Skeletal muscle satellite cell (primary cell): ENCODE measurements at regions not wholly inside any gene's neighbourhood (a gene's known extent, or its start where the extent isn't known, plus 50 kb on each side); places are given as distances from the start of the nearest gene placed in this dataset.
A peak's percentile ranks its signal among the peaks of the same experiment; 100 is the strongest.

Experiments used
- H3K27me3 ChIP-seq: 2 replicates; pipeline ENCODE4 v1.7.0; 2013; ENCODE audit warnings: low read length; ENCODE audit not compliant: control insufficient read depth, insufficient read depth
- H3K36me3 ChIP-seq: 2 replicates; pipeline ENCODE4 v1.7.0; 2013; ENCODE audit warnings: mild to moderate bottlenecking, control low read depth, low read length; ENCODE audit not compliant: insufficient read depth
- H3K4me1 ChIP-seq: 2 replicates; pipeline ENCODE4 v1.7.0; 2013; ENCODE audit warnings: low read length; ENCODE audit not compliant: control insufficient read depth, insufficient read depth
- H3K4me2 ChIP-seq: 2 replicates; pipeline ENCODE4 v1.7.0; 2013; ENCODE audit warnings: mild to moderate bottlenecking, low read length
- H3K4me3 ChIP-seq: 2 replicates; pipeline ENCODE4 v1.7.0; 2013; ENCODE audit warnings: low read length
- H3K9ac ChIP-seq: 2 replicates; pipeline ENCODE4 v1.7.0; 2013; ENCODE audit warnings: mild to moderate bottlenecking, low read depth, low read length, moderate library complexity
- H3K9me3 ChIP-seq: replicated peaks from 2 replicates; pipeline ENCODE4 v1.7.0; 2013; ENCODE audit warnings: mild to moderate bottlenecking, control low read depth, low read length

DNA sequence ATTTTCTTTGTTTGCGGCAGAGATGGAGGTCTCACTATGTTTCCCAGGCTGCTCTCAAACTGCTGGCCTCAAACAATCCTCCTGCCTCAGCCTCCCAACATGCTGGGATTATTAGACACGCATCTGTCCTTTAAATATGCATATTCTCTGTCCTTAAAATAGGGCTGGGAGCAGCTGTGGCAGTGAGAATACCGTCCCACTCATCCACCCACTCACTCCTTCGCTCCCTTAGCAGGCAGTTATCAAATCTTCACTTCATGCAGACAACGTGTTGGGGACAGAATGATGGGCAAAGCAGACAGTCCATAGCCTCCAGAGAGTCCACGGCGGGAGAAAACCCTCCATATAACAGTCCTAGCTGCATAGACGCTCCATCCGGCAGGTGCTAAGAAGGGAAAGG is 179.4 kb downstream of the ZBTB18 start:
- Histone ChIP-seq H3K4me3 (no peak overlapping the region), H3K9me3 (no peaks in the 10 kb centered on the region), H3K9ac (no peak overlapping the region), H3K36me3 (no peaks in the 10 kb centered on the region), H3K27me3 (peaks cover 14% of the 10 kb centered on the region), H3K4me1 (peaks cover 22% of the 10 kb centered on the region), H3K4me2 (no peak overlapping the region)

- Histone ChIP-seq H3K36me3 (no peaks in the 10 kb centered on the region), H3K4me3 (peak overlapping the region; percentile 65)
These were observed 180.1 kb downstream of the ZBTB18 start for GRCh38 chr1:244231193-244231571.

GRCh38 chr1:244231572-244232315 is 180.7 kb downstream of the ZBTB18 start:
- peak overlapping the region; percentile 65 for H3K4me3 ChIP-seq
- H3K36me3 ChIP-seq, result no peaks in the 10 kb centered on the region
- peaks cover 15% of the 10 kb centered on the region for H3K4me1 ChIP-seq

More at GRCh38 chr1:244231193-244231571, 180.1 kb downstream of the ZBTB18 start:
- H3K4me1 ChIP-seq, result peaks cover 21% of the 10 kb centered on the region
- H3K4me2 ChIP-seq, result peak overlapping the region; percentile 87
- peaks cover 14% of the 10 kb centered on the region for H3K27me3 ChIP-seq
- H3K9ac ChIP-seq, result no peak overlapping the region
- H3K9me3 ChIP-seq, result no peaks in the 10 kb centered on the region

DNA sequence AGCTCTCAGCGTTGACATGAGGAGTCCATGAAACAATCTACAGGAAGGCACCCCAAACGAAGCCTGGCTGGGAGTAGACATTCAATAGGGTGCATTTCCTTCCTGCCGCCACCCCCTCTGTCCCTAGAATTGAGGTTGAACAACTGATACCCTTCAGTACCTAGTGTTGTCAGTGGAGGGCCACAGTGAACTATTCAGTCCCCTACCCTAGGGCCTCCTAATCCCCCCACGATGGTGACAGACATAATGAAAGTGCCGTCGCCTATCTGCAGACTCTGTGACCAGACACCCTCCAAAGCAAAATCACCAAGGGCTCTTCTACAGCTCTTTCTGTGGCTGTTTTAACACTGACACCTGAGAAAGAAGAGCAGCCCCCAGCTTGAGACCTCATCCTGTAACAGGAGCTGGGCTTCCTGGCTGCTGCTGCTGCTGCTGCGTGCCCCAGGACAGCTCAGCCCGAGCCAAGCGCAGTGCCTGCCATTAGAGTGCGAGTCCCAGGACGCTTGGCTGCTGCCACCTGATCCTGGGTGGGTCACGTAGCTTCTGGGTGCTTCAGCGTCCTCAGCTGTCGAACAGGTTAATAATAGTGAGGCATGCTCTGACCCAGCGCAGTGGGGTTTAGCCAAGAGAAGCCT is 183.0 kb downstream of the ZBTB18 start:
- Histone ChIP-seq H3K4me3 (no peak overlapping the region), H3K36me3 (no peaks in the 10 kb centered on the region), H3K9me3 (no peaks in the 10 kb centered on the region), H3K4me2 (peak overlapping the region; percentile 66), H3K27me3 (peaks cover 14% of the 10 kb centered on the region), H3K9ac (no peak overlapping the region), H3K4me1 (peaks cover 15% of the 10 kb centered on the region)

More at GRCh38 chr1:244231572-244232315, 180.7 kb downstream of the ZBTB18 start:
- Histone ChIP-seq H3K9ac (no peak overlapping the region), H3K27me3 (peaks cover 14% of the 10 kb centered on the region), H3K4me2 (peak overlapping the region; percentile 87), H3K9me3 (no peaks in the 10 kb centered on the region)

GRCh38 chr1:244235157-244235556 is 184.1 kb downstream of the ZBTB18 start:
- Histone ChIP-seq H3K9ac (no peak overlapping the region), H3K9me3 (no peaks in the 10 kb centered on the region), H3K36me3 (no peaks in the 10 kb centered on the region), H3K4me1 (peaks cover 15% of the 10 kb centered on the region), H3K27me3 (peaks cover 14% of the 10 kb centered on the region), H3K4me3 (no peak overlapping the region), H3K4me2 (no peak overlapping the region)

GRCh38 chr1:244236101-244236500 is 185.0 kb downstream of the ZBTB18 start:
- H3K9ac ChIP-seq, result no peak overlapping the region
- H3K9me3 ChIP-seq, result no peaks in the 10 kb centered on the region
- H3K4me3 ChIP-seq, result no peak overlapping the region
- no peak overlapping the region for H3K4me2 ChIP-seq
- H3K36me3 ChIP-seq, result no peaks in the 10 kb centered on the region
- H3K4me1 ChIP-seq, result peaks cover 11% of the 10 kb centered on the region
- peaks cover 14% of the 10 kb centered on the region for H3K27me3 ChIP-seq

DNA sequence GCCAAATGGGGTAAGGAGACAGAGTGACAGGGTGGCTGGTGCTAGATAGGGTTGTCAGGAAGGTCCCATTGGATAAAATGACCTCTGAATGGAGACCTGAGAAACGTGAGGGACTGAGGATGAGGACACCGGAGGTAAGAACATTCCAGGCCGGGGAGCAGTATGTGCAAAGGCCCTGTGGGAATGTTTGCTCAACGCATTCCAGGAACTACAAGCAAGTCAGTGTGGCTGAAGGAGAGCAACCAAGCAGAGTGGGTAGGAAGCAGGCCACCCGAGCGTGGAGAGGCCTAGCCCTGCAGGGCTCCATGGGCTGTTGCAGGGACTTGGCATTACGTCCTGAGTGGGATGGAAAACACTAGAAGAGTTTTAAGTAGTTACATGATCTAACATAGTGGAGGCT is 185.6 kb downstream of the ZBTB18 start:
- Histone ChIP-seq H3K4me1 (peaks cover 5% of the 10 kb centered on the region), H3K9me3 (no peaks in the 10 kb centered on the region), H3K36me3 (no peaks in the 10 kb centered on the region), H3K4me2 (no peak overlapping the region), H3K4me3 (no peak overlapping the region), H3K9ac (no peak overlapping the region), H3K27me3 (peaks cover 14% of the 10 kb centered on the region)

- Histone ChIP-seq H3K9me3 (no peaks in the 10 kb centered on the region), H3K4me2 (no peak overlapping the region), H3K36me3 (no peaks in the 10 kb centered on the region), H3K9ac (no peak overlapping the region), H3K4me1 (no peaks in the 10 kb centered on the region), H3K4me3 (no peak overlapping the region), H3K27me3 (peaks cover 7% of the 10 kb centered on the region)
These were observed 186.4 kb downstream of the ZBTB18 start for GRCh38 chr1:244237445-244237844.

- H3K4me1 ChIP-seq, result no peaks in the 10 kb centered on the region
- H3K36me3 ChIP-seq, result no peaks in the 10 kb centered on the region
- H3K4me2 ChIP-seq, result no peak overlapping the region
- no peaks in the 10 kb centered on the region for H3K9me3 ChIP-seq
- no peak overlapping the region for H3K9ac ChIP-seq
- no peaks in the 10 kb centered on the region for H3K27me3 ChIP-seq
- no peak overlapping the region for H3K4me3 ChIP-seq
These were observed 188.2 kb downstream of the ZBTB18 start for GRCh38 chr1:244239261-244239770.

DNA sequence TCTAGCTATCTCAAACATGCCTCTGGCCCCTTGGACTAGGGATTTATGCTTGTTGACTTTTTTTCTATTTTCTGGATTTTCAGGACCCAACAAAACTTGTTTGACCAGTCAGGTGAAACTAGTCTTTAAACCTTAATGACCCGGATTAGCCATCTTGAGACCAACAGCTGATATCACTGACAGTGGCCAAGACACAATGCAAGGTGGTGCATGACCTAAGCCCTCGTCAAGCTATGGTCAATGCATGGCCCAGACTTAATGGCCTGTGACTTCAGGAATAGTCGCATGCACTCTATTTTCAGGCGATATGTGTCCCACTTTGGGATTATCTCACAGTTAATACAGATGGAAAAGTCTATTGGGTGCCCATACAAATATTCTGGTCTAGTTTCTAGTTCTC is 190.4 kb downstream of the ZBTB18 start:
- no peaks in the 10 kb centered on the region for H3K36me3 ChIP-seq
- H3K4me1 ChIP-seq, result no peaks in the 10 kb centered on the region
- H3K9ac ChIP-seq, result no peak overlapping the region
- no peaks in the 10 kb centered on the region for H3K9me3 ChIP-seq
- no peak overlapping the region for H3K4me3 ChIP-seq
- no peak overlapping the region for H3K4me2 ChIP-seq
- H3K27me3 ChIP-seq, result no peaks in the 10 kb centered on the region

DNA sequence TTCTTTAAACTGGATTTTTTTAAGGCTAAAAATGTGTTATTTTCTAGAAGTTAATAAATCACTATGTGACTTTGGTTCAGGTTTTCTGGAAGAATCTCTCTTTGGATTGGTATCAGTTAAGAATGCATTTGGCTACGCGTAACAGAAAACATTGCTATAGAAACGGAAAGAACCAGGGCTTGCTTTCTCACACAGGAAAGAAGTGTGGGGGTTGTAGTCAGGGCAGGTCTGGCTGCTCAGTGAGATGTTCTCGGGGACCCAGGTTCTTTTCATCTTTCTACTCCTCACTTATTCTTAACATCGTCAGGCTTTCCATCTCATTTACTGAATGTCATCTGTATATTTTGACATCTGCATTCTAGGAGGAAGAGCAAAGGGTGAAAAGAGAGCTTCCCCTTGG is 191.4 kb downstream of the ZBTB18 start:
- H3K9ac ChIP-seq, result no peak overlapping the region

More for the DNA sequence above, 191.4 kb downstream of the ZBTB18 start:
- Histone ChIP-seq H3K9me3 (no peaks in the 10 kb centered on the region), H3K36me3 (no peaks in the 10 kb centered on the region), H3K4me3 (no peak overlapping the region), H3K27me3 (no peaks in the 10 kb centered on the region), H3K4me2 (no peak overlapping the region), H3K4me1 (no peaks in the 10 kb centered on the region)
